OCI-LY1 (cell line): ENCODE measurements at regions not wholly inside any gene's neighbourhood (a gene's known extent, or its start where the extent isn't known, plus 50 kb on each side); places are given as distances from the start of the nearest gene placed in this dataset.

ENCODE experiments used
- H2AFZ ChIP-seq: fragments of 200-600 bp; sonication (generic), shearing (Covaris generic); 2 replicates; pipeline ENCODE4 v1.6.0; 2014; ENCODE audit warnings: antibody characterized with exemption, mild to moderate bottlenecking, low read length
- H3F3A ChIP-seq: fragments of 200-600 bp; sonication (generic), shearing (Covaris generic); 2 replicates; pipeline ENCODE4 v1.6.0; 2014; ENCODE audit warnings: mild to moderate bottlenecking, antibody characterized with exemption, low read length, moderate library complexity; ENCODE audit not compliant: insufficient read depth
- H3K27ac ChIP-seq: fragments of 200-600 bp; sonication (generic); 2 replicates; pipeline ENCODE4 v1.5.1; 2014; ENCODE audit warnings: low read length, mixed run types, mild to moderate bottlenecking, low read depth; ENCODE audit not compliant: poor library complexity, severe bottlenecking
- H3K27me3 ChIP-seq: fragments of 200-600 bp; sonication (generic); 2 replicates; pipeline ENCODE4 v1.6.0; 2014; ENCODE audit warnings: antibody characterized with exemption, mild to moderate bottlenecking, low read length, moderate library complexity; ENCODE audit not compliant: insufficient read depth
- H3K36me3 ChIP-seq: fragments of 200-600 bp; sonication (generic); 2 replicates; pipeline ENCODE4 v1.6.1; 2014; ENCODE audit warnings: mild to moderate bottlenecking, antibody characterized with exemption, low read length, moderate library complexity, mixed read lengths; ENCODE audit not compliant: insufficient read depth
- H3K4me1 ChIP-seq: fragments of 200-600 bp; sonication (generic); 2 replicates; pipeline ENCODE4 v1.5.1; 2014; ENCODE audit warnings: mild to moderate bottlenecking, low read length, moderate library complexity; ENCODE audit not compliant: insufficient read depth, severe bottlenecking
- H3K4me2 ChIP-seq: fragments of 200-600 bp; sonication (generic), shearing (Covaris generic); 2 replicates; pipeline ENCODE4 v1.6.1; 2014; ENCODE audit warnings: low read length
- H3K4me3 ChIP-seq: fragments of 200-600 bp; sonication (generic); 2 replicates; pipeline ENCODE4 v1.5.1; 2014; ENCODE audit warnings: low read length, low read depth, mild to moderate bottlenecking, mixed read lengths; ENCODE audit not compliant: poor library complexity, severe bottlenecking
- H3K79me2 ChIP-seq: fragments of 200-600 bp; shearing (Covaris generic); 2 replicates; pipeline ENCODE4 v1.6.1; 2016; ENCODE audit warnings: mixed run types, low read length, mixed read lengths; ENCODE audit not compliant: insufficient read depth
- H3K9ac ChIP-seq: fragments of 200-600 bp; sonication (generic), shearing (Covaris generic); 2 replicates; pipeline ENCODE4 v1.6.1; 2014; ENCODE audit warnings: mild to moderate bottlenecking, low read length, mixed read lengths
- H3K9me2 ChIP-seq: fragments of 200-600 bp; sonication (generic), shearing (Covaris generic); 2 replicates; pipeline ENCODE4 v1.6.1; 2014; ENCODE audit warnings: low read depth, mild to moderate bottlenecking, low read length, mixed read lengths
- H3K9me3 ChIP-seq: fragments of 200-600 bp; shearing (Covaris generic); 2 replicates; pipeline ENCODE4 v1.6.1; 2014; ENCODE audit warnings: low read length, mixed read lengths
- H4K20me1 ChIP-seq: fragments of 200-600 bp; sonication (generic), shearing (Covaris generic); 2 replicates; pipeline ENCODE4 v1.6.0; 2016; ENCODE audit warnings: mild to moderate bottlenecking, low read length; ENCODE audit not compliant: insufficient read depth
- EZH2 ChIP-seq: fragments of 200-600 bp; sonication (generic), shearing (Covaris generic); IDR thresholded peaks from 2 replicates; pipeline ENCODE4 v1.8.0; 2017; ENCODE audit warnings: borderline replicate concordance, mixed run types, mild to moderate bottlenecking, antibody characterized with exemption, low read length, moderate library complexity, mixed read lengths
- TF ChIP-seq, protein P1 (sequence below): fragments of 200-600 bp; sonication (generic), shearing (Covaris generic); IDR thresholded peaks from 2 replicates; pipeline ENCODE4 v1.5.1; 2017; ENCODE audit warnings: mild to moderate bottlenecking, antibody characterized with exemption, low read length, moderate library complexity, mixed read lengths

DNA sequence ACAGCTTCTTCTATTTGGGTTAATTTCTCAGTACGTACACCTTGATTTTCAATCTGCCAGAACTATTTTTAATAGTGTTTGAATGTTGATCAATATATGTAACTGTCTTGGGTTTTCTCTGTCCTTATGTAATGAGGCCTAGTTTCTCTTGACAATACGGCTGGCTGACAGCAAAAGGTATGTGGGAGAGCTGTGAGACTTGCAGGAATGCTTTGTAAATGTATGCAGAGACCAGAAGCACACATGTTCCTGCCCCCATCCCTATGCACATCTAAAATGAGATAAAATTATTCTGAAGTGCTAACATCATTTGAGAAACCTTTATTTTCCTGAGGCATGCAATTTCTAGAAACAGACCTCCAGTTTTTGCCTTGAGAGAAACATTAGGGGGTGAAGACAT, 593.8 kb upstream of the GBE1 start:
- no peaks in the 10 kb centered on the region for H3K79me2 ChIP-seq
- TF ChIP-seq, protein P1, sequence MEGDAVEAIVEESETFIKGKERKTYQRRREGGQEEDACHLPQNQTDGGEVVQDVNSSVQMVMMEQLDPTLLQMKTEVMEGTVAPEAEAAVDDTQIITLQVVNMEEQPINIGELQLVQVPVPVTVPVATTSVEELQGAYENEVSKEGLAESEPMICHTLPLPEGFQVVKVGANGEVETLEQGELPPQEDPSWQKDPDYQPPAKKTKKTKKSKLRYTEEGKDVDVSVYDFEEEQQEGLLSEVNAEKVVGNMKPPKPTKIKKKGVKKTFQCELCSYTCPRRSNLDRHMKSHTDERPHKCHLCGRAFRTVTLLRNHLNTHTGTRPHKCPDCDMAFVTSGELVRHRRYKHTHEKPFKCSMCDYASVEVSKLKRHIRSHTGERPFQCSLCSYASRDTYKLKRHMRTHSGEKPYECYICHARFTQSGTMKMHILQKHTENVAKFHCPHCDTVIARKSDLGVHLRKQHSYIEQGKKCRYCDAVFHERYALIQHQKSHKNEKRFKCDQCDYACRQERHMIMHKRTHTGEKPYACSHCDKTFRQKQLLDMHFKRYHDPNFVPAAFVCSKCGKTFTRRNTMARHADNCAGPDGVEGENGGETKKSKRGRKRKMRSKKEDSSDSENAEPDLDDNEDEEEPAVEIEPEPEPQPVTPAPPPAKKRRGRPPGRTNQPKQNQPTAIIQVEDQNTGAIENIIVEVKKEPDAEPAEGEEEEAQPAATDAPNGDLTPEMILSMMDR = no peak
- TF ChIP-seq EZH2 = no peak

GRCh38 chr3:82354228-82354627, 592.8 kb upstream of the GBE1 start:
- Histone ChIP-seq H3K79me2 (no peaks in the 10 kb centered on the region), H3K4me1 (no peaks in the 10 kb centered on the region), H3K9ac (no peak overlapping the region), H3K4me3 (no peak overlapping the region), H3K36me3 (no peaks in the 10 kb centered on the region), H4K20me1 (no peaks in the 10 kb centered on the region), H3K27ac (no peak overlapping the region), H3F3A (no peaks in the 10 kb centered on the region), H3K9me2 (no peaks in the 10 kb centered on the region), H3K27me3 (no peaks in the 10 kb centered on the region), H2AFZ (no peak overlapping the region), H3K4me2 (no peak overlapping the region), H3K9me3 (no peaks in the 10 kb centered on the region)
- TF ChIP-seq, protein P1 = no peak
- TF ChIP-seq EZH2 = no peak

More for the DNA sequence above, 593.8 kb upstream of the GBE1 start:
- Histone ChIP-seq H4K20me1 (no peaks in the 10 kb centered on the region), H3K27me3 (no peaks in the 10 kb centered on the region), H3K9me3 (no peaks in the 10 kb centered on the region), H3K4me1 (no peaks in the 10 kb centered on the region), H3K4me3 (no peak overlapping the region), H2AFZ (no peak overlapping the region), H3K9me2 (no peaks in the 10 kb centered on the region), H3K27ac (no peak overlapping the region), H3K4me2 (no peak overlapping the region), H3K9ac (no peak overlapping the region), H3K36me3 (no peaks in the 10 kb centered on the region), H3F3A (no peaks in the 10 kb centered on the region)

- H2AFZ ChIP-seq = no peak overlapping the region
- no peaks in the 10 kb centered on the region for H4K20me1 ChIP-seq
Measured at GRCh38 chr3:82353306-82354171, 592.1 kb upstream of the GBE1 start.

More at GRCh38 chr3:82353306-82354171, 592.1 kb upstream of the GBE1 start:
- Histone ChIP-seq H3K9me2 (no peaks in the 10 kb centered on the region), H3K27me3 (no peaks in the 10 kb centered on the region), H3K27ac (no peak overlapping the region), H3K79me2 (no peaks in the 10 kb centered on the region), H3K9ac (no peak overlapping the region), H3K9me3 (no peaks in the 10 kb centered on the region), H3K4me1 (no peaks in the 10 kb centered on the region), H3K36me3 (no peaks in the 10 kb centered on the region), H3K4me3 (no peak overlapping the region), H3F3A (no peaks in the 10 kb centered on the region), H3K4me2 (no peak overlapping the region)
- TF ChIP-seq EZH2 = no peak
- TF ChIP-seq, protein P1 = no peak
